WTC11 (cell line): ENCODE measurements at regions not wholly inside any gene's neighbourhood (a gene's known extent, or its start where the extent isn't known, plus 50 kb on each side); places are given as distances from the start of the nearest gene placed in this dataset.
"Not testable (repeated sequence)": the region's sequence is repeated elsewhere in the genome, so short reads cannot be mapped to it uniquely, and the experiment has no call there.

Experiments
- ATAC-seq: fragments of 200-7000 bp; cut with Tn5 transposase; 2 replicates; pipeline ENCODE4 v1.10.0; 2021; ENCODE audit warnings: mild to moderate bottlenecking, moderate library complexity
- CTCF ChIA-PET: fragments of 300-600 bp; sonication (Branson Sonifier 250); formaldehyde crosslinking; loops from one replicate; lab custom pipeline; 2021; ENCODE audit warnings: antibody characterized with exemption; lab: Charles Lee
- POLR2A ChIA-PET: fragments of 350-600 bp; sonication (Branson Sonifier 250); formaldehyde crosslinking; loops from one replicate; lab custom pipeline; 2021; ENCODE audit warnings: antibody characterized with exemption; lab: Charles Lee
- DNase-seq: peaks from one replicate; pipeline ENCODE4 v3.0.0; 2021; ENCODE audit warnings: low spot score
- H3K27ac Mint-ChIP-seq: 2 replicates; pipeline ENCODE4 v1.8.0; 2021; ENCODE audit warnings: mixed read lengths
- H3K27me3 Mint-ChIP-seq: 2 replicates; pipeline ENCODE4 v1.8.0; 2021; ENCODE audit warnings: low read depth, mild to moderate bottlenecking, moderate library complexity, mixed read lengths
- H3K36me3 Mint-ChIP-seq: 2 replicates; pipeline ENCODE4 v1.8.0; 2021; ENCODE audit warnings: mixed read lengths
- H3K4me1 Mint-ChIP-seq: 2 replicates; pipeline ENCODE4 v1.8.0; 2022; ENCODE audit warnings: mixed read lengths
- H3K4me3 Mint-ChIP-seq: 2 replicates; pipeline ENCODE4 v1.8.0; 2021; ENCODE audit warnings: mild to moderate bottlenecking, moderate library complexity, mixed read lengths
- H3K9me3 Mint-ChIP-seq: 2 replicates; pipeline ENCODE4 v1.8.0; 2021; ENCODE audit warnings: mixed read lengths
- ATF1 ChIP-seq: sonication (generic); formaldehyde crosslinking; IDR thresholded peaks from 2 replicates; pipeline ENCODE4 v1.8.1; 2023; ENCODE audit warnings: mild to moderate bottlenecking, moderate library complexity, missing genetic modification reagents
- CBFB ChIP-seq: sonication (generic); formaldehyde crosslinking; IDR thresholded peaks from 2 replicates; pipeline ENCODE4 v1.8.1; 2022; ENCODE audit warnings: mild to moderate bottlenecking, low read depth, missing genetic modification reagents
- CREB1 ChIP-seq: sonication (generic); formaldehyde crosslinking; IDR thresholded peaks from 2 replicates; pipeline ENCODE4 v1.8.0; 2023; ENCODE audit warnings: mild to moderate bottlenecking, missing genetic modification reagents
- ETV6 ChIP-seq: sonication (generic); formaldehyde crosslinking; IDR thresholded peaks from 2 replicates; pipeline ENCODE4 v1.8.1; 2022; ENCODE audit warnings: mild to moderate bottlenecking, missing genetic modification reagents
- FOXJ3 ChIP-seq: sonication (generic); formaldehyde crosslinking; IDR thresholded peaks from 2 replicates; pipeline ENCODE4 v1.9.0; 2021; ENCODE audit warnings: missing genetic modification reagents, mild to moderate bottlenecking, borderline replicate concordance
- FOXK1 ChIP-seq: sonication (generic); formaldehyde crosslinking; IDR thresholded peaks from 2 replicates; pipeline ENCODE4 v1.8.0; 2022; ENCODE audit warnings: mild to moderate bottlenecking, moderate library complexity, missing genetic modification reagents
- GRHL2 ChIP-seq: fragments of 250-450 bp; sonication (Bioruptor Pico); IDR thresholded peaks from 2 replicates; pipeline ENCODE4 v1.8.0; 2022; ENCODE audit warnings: mild to moderate bottlenecking, moderate library complexity; ENCODE audit not compliant: insufficient replicate concordance, severe bottlenecking
- IRF2 ChIP-seq: sonication (generic); formaldehyde crosslinking; IDR thresholded peaks from 2 replicates; pipeline ENCODE4 v1.8.0; 2022; ENCODE audit warnings: low read depth, missing genetic modification reagents, borderline replicate concordance
- MYBL2 ChIP-seq: sonication (generic); formaldehyde crosslinking; IDR thresholded peaks from 2 replicates; pipeline ENCODE4 v1.8.1; 2023; ENCODE audit warnings: mild to moderate bottlenecking, moderate library complexity, missing genetic modification reagents
- NR1H2 ChIP-seq: sonication (generic); formaldehyde crosslinking; IDR thresholded peaks from 2 replicates; pipeline ENCODE4 v1.9.0; 2021; ENCODE audit warnings: mild to moderate bottlenecking, moderate library complexity, missing genetic modification reagents
- OVOL2 ChIP-seq: fragments of 250-450 bp; sonication (Bioruptor Pico); IDR thresholded peaks from 2 replicates; pipeline ENCODE4 v1.9.0; 2021; ENCODE audit warnings: mild to moderate bottlenecking, borderline replicate concordance
- SMAD4 ChIP-seq: sonication (generic); formaldehyde crosslinking; IDR thresholded peaks from 2 replicates; pipeline ENCODE4 v1.8.0; 2022; ENCODE audit warnings: mild to moderate bottlenecking, missing genetic modification reagents
- SOX15 ChIP-seq: fragments of 250-450 bp; sonication (Bioruptor Pico); IDR thresholded peaks from 2 replicates; pipeline ENCODE4 v1.9.0; 2021; ENCODE audit warnings: mild to moderate bottlenecking
- ZBTB21 ChIP-seq: sonication (generic); formaldehyde crosslinking; IDR thresholded peaks from 2 replicates; pipeline ENCODE4 v1.8.1; 2023; ENCODE audit warnings: mild to moderate bottlenecking, missing genetic modification reagents, borderline replicate concordance
- ZNF423 ChIP-seq: fragments of 250-450 bp; sonication (Bioruptor Pico); IDR thresholded peaks from 2 replicates; pipeline ENCODE4 v2.1.2; 2022; ENCODE audit warnings: mild to moderate bottlenecking, moderate library complexity
- TF ChIP-seq, protein P1 (sequence below): sonication (generic); formaldehyde crosslinking; IDR thresholded peaks from 2 replicates; pipeline ENCODE4 v1.8.0; 2022; ENCODE audit warnings: mild to moderate bottlenecking, missing genetic modification reagents
- TF ChIP-seq, protein P2 (sequence below): sonication (generic); formaldehyde crosslinking; IDR thresholded peaks from 2 replicates; pipeline ENCODE4 v1.8.1; 2022; ENCODE audit warnings: missing genetic modification reagents, borderline replicate concordance
- TF ChIP-seq, protein P3 (sequence below): fragments of 250-450 bp; sonication (Bioruptor Pico); conservative IDR thresholded peaks from 2 replicates; pipeline ENCODE4 v1.9.0; 2021; ENCODE audit warnings: mild to moderate bottlenecking
- TF ChIP-seq, protein P4 (sequence below): sonication (generic); formaldehyde crosslinking; IDR thresholded peaks from 2 replicates; pipeline ENCODE4 v1.8.0; 2022; ENCODE audit warnings: mild to moderate bottlenecking, missing genetic modification reagents

DNA sequence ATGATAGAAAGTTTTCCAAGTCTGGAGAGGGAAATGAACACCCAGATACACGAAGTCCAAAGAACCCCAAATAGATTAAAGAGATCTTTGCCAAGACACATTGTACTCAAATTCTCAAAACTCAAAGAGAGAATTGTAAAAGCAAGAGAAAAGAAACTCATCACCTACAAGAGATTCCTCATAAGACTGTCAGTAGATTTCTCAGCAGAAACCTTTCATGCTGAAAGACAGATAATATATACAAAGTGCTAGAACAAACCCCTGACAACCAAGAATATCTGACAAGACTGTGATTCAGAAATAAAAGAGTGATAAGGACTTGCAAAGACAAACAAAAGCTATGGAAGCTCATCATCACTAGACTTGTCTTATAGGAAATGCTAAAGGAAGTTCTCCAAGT lies 326.7 kb upstream of the ZNF608 start (continued):
- TF ChIP-seq, protein P1, sequence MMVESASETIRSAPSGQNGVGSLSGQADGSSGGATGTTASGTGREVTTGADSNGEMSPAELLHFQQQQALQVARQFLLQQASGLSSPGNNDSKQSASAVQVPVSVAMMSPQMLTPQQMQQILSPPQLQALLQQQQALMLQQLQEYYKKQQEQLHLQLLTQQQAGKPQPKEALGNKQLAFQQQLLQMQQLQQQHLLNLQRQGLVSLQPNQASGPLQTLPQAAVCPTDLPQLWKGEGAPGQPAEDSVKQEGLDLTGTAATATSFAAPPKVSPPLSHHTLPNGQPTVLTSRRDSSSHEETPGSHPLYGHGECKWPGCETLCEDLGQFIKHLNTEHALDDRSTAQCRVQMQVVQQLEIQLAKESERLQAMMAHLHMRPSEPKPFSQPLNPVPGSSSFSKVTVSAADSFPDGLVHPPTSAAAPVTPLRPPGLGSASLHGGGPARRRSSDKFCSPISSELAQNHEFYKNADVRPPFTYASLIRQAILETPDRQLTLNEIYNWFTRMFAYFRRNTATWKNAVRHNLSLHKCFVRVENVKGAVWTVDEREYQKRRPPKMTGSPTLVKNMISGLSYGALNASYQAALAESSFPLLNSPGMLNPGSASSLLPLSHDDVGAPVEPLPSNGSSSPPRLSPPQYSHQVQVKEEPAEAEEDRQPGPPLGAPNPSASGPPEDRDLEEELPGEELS (CRISPR knock-in tag): no peak
- TF ChIP-seq, all 79 proteins: peak for 0

DNA sequence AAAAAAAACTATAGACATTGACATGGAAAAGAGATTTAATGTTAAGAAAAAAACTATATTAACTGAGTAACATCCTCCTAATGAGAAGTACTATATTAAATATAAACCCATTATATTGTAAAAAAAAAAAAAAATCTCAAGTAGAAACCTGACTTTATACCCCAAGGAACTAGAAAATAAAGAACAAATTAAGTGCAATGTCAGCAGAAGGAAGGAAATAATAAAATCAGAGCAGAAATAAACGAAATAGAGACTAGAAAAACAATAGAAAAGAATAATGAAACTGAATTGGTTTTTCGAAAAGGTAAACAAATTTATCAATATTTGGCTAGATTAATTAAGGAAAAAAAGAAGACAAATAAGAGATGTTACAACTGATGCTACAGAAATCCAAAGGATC lies 329.1 kb upstream of the ZNF608 start:
- ChIA-PET CTCF (no interaction called here), POLR2A (no interaction called here)
- H3K27me3 Mint-ChIP-seq: peaks cover 3% of the 10 kb centered on the region
- DNase-seq (no peak), ATAC-seq (no peak)
- peaks cover 41% of the 10 kb centered on the region for H3K36me3 Mint-ChIP-seq
- peaks cover 75% of the 10 kb centered on the region for H3K9me3 Mint-ChIP-seq
- H3K4me1 Mint-ChIP-seq: no peaks in the 10 kb centered on the region
- TF ChIP-seq GRHL2 (CRISPR knock-in tag): no peak
- H3K4me3 Mint-ChIP-seq: no peak overlapping the region
- H3K27ac Mint-ChIP-seq: no peak overlapping the region

DNA sequence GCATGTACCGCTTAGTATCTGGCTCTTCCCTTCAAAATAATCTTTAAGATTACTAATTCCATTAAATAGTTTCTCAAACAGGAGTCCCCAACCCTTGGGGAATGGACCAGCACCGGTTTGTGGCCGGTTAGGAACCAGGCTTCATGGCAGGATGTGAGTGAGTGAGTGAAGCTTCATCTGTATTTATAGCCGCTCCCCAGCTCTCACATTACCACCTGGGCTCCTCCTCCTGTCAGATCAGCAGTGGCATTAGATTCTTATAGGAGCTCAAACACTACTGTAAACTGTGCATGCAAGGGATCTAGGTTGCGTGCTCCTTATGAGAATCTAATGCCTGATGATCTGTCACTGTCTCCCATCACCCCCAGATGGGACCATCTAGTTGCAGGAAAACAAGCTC lies 332.6 kb upstream of the ZNF608 start:
- POLR2A ChIA-PET, ATAC-seq, H3K4me3 Mint-ChIP-seq, H3K27me3 Mint-ChIP-seq, DNase-seq, H3K4me1 Mint-ChIP-seq, H3K27ac Mint-ChIP-seq, CTCF ChIA-PET: not testable (repeated sequence)
- Mint-ChIP-seq H3K36me3 (peaks cover 12% of the 10 kb centered on the region), H3K9me3 (peaks cover 45% of the 10 kb centered on the region)

DNA sequence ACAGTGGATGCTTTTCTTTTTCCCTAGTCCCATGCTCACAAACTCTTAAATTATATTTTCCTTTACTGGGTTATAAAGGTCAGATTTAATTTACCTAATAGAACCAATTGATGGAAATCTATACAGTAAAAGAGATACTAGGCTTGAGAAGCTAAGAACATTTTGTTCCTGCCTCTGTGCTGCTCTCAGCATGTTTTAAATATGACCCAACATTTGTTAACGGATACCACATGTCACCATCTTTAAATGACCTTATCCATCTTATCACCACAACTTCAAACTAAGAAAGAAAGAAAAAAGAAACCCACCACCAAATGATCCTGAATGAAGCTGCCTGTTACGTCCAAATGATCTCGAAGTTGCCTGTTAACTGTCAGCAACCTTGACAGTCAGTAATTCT lies 334.7 kb upstream of the ZNF608 start:
- POLR2A ChIA-PET: no interaction called here
- Mint-ChIP-seq H3K4me3 (no peak overlapping the region), H3K4me1 (no peaks in the 10 kb centered on the region), H3K9me3 (peaks cover 38% of the 10 kb centered on the region), H3K36me3 (peaks cover 17% of the 10 kb centered on the region), H3K27ac (no peak overlapping the region), H3K27me3 (no peaks in the 10 kb centered on the region)
- ATAC-seq (no peak), DNase-seq (no peak)
- TF ChIP-seq SMAD4 (CRISPR knock-in tag) (no peak), FOXJ3 (no peak), FOXK1 (CRISPR knock-in tag) (no peak), NR1H2 (CRISPR knock-in tag) (no peak), CREB1 (CRISPR knock-in tag) (no peak), IRF2 (CRISPR knock-in tag) (no peak)
- TF ChIP-seq, protein P2, sequence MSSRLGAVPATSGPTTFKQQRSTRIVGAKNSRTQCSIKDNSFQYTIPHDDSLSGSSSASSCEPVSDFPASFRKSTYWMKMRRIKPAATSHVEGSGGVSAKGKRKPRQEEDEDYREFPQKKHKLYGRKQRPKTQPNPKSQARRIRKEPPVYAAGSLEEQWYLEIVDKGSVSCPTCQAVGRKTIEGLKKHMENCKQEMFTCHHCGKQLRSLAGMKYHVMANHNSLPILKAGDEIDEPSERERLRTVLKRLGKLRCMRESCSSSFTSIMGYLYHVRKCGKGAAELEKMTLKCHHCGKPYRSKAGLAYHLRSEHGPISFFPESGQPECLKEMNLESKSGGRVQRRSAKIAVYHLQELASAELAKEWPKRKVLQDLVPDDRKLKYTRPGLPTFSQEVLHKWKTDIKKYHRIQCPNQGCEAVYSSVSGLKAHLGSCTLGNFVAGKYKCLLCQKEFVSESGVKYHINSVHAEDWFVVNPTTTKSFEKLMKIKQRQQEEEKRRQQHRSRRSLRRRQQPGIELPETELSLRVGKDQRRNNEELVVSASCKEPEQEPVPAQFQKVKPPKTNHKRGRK (CRISPR knock-in tag): no peak
- TF ChIP-seq, protein P3, sequence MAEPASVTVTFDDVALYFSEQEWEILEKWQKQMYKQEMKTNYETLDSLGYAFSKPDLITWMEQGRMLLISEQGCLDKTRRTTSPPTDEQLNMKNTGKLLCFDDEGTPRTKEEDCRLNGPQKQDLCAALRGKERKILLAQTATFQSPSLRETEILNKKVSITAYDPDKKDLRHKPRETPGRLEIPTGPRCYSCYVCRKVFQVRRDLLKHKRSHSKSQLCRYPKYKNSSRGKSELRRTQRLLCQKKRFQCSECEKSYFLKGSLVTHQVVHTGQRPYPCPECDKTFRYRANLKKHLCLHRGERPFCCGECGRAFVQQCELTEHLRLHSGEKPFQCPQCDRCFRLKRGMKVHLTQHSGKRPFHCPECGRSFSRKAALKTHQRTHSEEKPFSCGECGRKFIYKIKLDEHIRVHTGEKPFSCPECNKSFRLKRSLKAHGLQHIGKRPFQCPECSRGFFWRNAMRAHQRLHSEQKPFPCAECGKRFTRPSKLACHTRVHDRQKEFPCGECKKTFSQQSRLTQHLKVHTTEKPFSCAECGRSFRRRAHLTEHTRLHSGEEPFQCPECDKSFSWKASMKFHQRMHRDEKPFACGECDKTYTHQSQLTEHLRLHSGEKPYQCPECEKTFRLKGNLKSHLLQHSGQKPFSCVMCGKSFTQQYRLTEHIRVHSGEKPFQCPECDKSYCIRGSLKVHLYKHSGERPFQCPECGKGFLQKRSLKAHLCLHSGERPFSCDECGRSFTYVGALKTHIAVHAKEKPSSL (CRISPR knock-in tag): no peak
- CTCF ChIA-PET: no interaction called here

DNA sequence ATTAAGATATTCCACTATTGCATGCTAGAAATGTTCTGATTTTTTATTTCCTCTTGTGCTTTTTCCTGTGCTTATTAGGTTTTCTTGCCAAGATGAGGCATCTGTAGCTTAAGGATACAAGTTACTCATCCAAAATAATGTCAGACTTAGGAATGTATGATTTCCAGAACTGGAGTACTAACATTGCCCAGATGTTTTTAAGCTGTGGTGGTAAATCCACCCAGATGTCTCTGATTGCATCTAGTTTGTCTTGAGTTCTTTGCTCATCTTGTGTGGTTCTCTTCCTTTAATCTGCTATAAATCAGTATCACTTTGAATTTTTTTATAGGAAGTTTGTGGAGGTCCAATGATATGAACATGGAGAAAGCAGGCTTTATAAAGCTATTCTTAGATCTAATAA lies 337.5 kb upstream of the ZNF608 start:
- no peaks in the 10 kb centered on the region for H3K27me3 Mint-ChIP-seq
- no peak for ATAC-seq
- TF ChIP-seq ZNF423 (CRISPR knock-in tag): no peak
- no peak for TF ChIP-seq CBFB (CRISPR knock-in tag)
- TF ChIP-seq FOXJ3: no peak
- no peak for TF ChIP-seq MYBL2 (CRISPR knock-in tag)
- TF ChIP-seq, protein P3 (CRISPR knock-in tag): no peak
- no peak for TF ChIP-seq SOX15
- TF ChIP-seq ZBTB21 (CRISPR knock-in tag): no peak
- no peak for TF ChIP-seq ATF1
- TF ChIP-seq, protein P4, sequence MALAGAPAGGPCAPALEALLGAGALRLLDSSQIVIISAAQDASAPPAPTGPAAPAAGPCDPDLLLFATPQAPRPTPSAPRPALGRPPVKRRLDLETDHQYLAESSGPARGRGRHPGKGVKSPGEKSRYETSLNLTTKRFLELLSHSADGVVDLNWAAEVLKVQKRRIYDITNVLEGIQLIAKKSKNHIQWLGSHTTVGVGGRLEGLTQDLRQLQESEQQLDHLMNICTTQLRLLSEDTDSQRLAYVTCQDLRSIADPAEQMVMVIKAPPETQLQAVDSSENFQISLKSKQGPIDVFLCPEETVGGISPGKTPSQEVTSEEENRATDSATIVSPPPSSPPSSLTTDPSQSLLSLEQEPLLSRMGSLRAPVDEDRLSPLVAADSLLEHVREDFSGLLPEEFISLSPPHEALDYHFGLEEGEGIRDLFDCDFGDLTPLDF (CRISPR knock-in tag): no peak
- no peak for TF ChIP-seq ETV6 (CRISPR knock-in tag)
- no peak for TF ChIP-seq OVOL2 (CRISPR knock-in tag)

More for the DNA sequence above, 337.5 kb upstream of the ZNF608 start:
- Mint-ChIP-seq H3K36me3 (peaks cover 26% of the 10 kb centered on the region), H3K4me3 (no peak overlapping the region), H3K27ac (no peak overlapping the region), H3K9me3 (peaks cover 33% of the 10 kb centered on the region), H3K4me1 (no peaks in the 10 kb centered on the region)
- POLR2A ChIA-PET: no interaction called here
- DNase-seq: no peak
- CTCF ChIA-PET: no interaction called here
